Lung (tissue), 11 donors: ENCODE measurements at regions not wholly inside any gene's neighbourhood (a gene's known extent, or its start where the extent isn't known, plus 50 kb on each side); places are given as distances from the start of the nearest gene placed in this dataset.

Experiments
- ATAC-seq: fragments of 200-7000 bp; cut with Tn5 transposase; one replicate; pipeline ENCODE4 v1.9.1; 2020; ENCODE audit warnings: moderate number of reproducible peaks; ENCODE audit not compliant: insufficient read depth, low FRiP score
- DNase-seq, 3 donors: peaks; one replicate each; pipeline ENCODE4 v3.0.0-alpha.2; 2013 to 2017
- H3K27ac ChIP-seq, 2 donors: one replicate each; pipeline ENCODE4 v1.5.1; 2013; ENCODE audit warnings: mild to moderate bottlenecking in 2 of 2, moderate library complexity in 2 of 2, control low read depth in 1 of 2, inconsistent platforms in 1 of 2, low read depth in 1 of 2, low read length in 1 of 2
- H3K27me3 ChIP-seq, 3 donors: one replicate each; pipeline ENCODE4 v1.5.1; 2013; ENCODE audit warnings: low read length in 2 of 3; ENCODE audit not compliant: control insufficient read depth in 3 of 3, insufficient read depth in 3 of 3
- H3K36me3 ChIP-seq, 4 donors: one replicate each; pipeline ENCODE4 v1.5.1; 2013; ENCODE audit warnings: low read length in 4 of 4, mild to moderate bottlenecking in 1 of 4, moderate library complexity in 1 of 4; ENCODE audit not compliant: control insufficient read depth in 4 of 4, insufficient read depth in 4 of 4
- H3K4me1 ChIP-seq, 5 donors: one replicate each; pipeline ENCODE4 v1.5.1; 2013; ENCODE audit warnings: low read length in 5 of 5, mild to moderate bottlenecking in 2 of 5, moderate library complexity in 1 of 5; ENCODE audit not compliant: control insufficient read depth in 5 of 5, insufficient read depth in 5 of 5
- H3K4me3 ChIP-seq: one replicate; pipeline ENCODE4 v1.5.1; 2013; ENCODE audit warnings: mild to moderate bottlenecking, control low read depth, moderate library complexity
- H3K9ac ChIP-seq, 2 donors: one replicate each; pipeline ENCODE4 v1.5.1; 2013; ENCODE audit warnings: low read length in 2 of 2, control low read depth in 1 of 2; ENCODE audit not compliant: insufficient read depth in 1 of 2
- H3K9me3 ChIP-seq, 4 donors: one replicate each; pipeline ENCODE4 v1.5.1; 2013; ENCODE audit warnings: low read length in 3 of 4, mild to moderate bottlenecking in 1 of 4, moderate library complexity in 1 of 4; ENCODE audit not compliant: control insufficient read depth in 4 of 4, insufficient read depth in 3 of 4
- WGBS, 2 donors: extraction: QIAGEN DNeasy Blood & Tissue Kit; methylation state at CpG; one replicate each; pipeline ENCODE4 v1.1.7; 2013; 5-methylcytosine and 5-hydroxymethylcytosine counted together
- TF ChIP-seq, protein P1 (sequence below): IDR thresholded peaks from 2 replicates; pipeline ENCODE4 v1.5.1; 2012; ENCODE audit warnings: mild to moderate bottlenecking; ENCODE audit errors: control extremely low read depth, extremely low read depth
- donor health status: control.
- donor health status: control.
- donor health status: Bipolar disorder and iron deficiency.
- donor health status: healthy.
- donor health status: DM: yes; HTN: yes; CAD: no.

- TF ChIP-seq, protein P1, sequence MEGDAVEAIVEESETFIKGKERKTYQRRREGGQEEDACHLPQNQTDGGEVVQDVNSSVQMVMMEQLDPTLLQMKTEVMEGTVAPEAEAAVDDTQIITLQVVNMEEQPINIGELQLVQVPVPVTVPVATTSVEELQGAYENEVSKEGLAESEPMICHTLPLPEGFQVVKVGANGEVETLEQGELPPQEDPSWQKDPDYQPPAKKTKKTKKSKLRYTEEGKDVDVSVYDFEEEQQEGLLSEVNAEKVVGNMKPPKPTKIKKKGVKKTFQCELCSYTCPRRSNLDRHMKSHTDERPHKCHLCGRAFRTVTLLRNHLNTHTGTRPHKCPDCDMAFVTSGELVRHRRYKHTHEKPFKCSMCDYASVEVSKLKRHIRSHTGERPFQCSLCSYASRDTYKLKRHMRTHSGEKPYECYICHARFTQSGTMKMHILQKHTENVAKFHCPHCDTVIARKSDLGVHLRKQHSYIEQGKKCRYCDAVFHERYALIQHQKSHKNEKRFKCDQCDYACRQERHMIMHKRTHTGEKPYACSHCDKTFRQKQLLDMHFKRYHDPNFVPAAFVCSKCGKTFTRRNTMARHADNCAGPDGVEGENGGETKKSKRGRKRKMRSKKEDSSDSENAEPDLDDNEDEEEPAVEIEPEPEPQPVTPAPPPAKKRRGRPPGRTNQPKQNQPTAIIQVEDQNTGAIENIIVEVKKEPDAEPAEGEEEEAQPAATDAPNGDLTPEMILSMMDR, result no peak
- H3K4me3 ChIP-seq, result no peak overlapping the region
- ATAC-seq (no peak), DNase-seq (no peak)
- H3K27ac ChIP-seq, result no peak overlapping the region
- no peaks in the 10 kb centered on the region for H3K36me3 ChIP-seq
- H3K27me3 ChIP-seq, result no peaks in the 10 kb centered on the region
- no peaks in the 10 kb centered on the region for H3K4me1 ChIP-seq
- no peaks in the 10 kb centered on the region for H3K9me3 ChIP-seq
- H3K9ac ChIP-seq, result no peak overlapping the region
- 64 to 74% methylated on average over 17 of the region's 17 CpGs for WGBS, 2 donors
Measured at GRCh38 chr4:4687935-4688727, 146.3 kb upstream of the STX18 start.

GRCh38 chr4:4687100-4687499 lies 145.3 kb upstream of the STX18 start:
- H3K27ac ChIP-seq, result no peak overlapping the region
- H3K27me3 ChIP-seq, result no peaks in the 10 kb centered on the region
- H3K9ac ChIP-seq, result peak overlapping the region in 1 of 2 donors; percentile 9
- H3K9me3 ChIP-seq, result no peaks in the 10 kb centered on the region
- H3K36me3 ChIP-seq, result no peaks in the 10 kb centered on the region
- DNase-seq (no peak), ATAC-seq (no peak)
- 92 to 95% methylated on average over 4 of the region's 4 CpGs for WGBS, 2 donors
- no peaks in the 10 kb centered on the region for H3K4me1 ChIP-seq
- TF ChIP-seq, protein P1, result no peak
- no peak overlapping the region for H3K4me3 ChIP-seq

- Histone ChIP-seq H3K9ac (no peak overlapping the region), H3K4me1 (no peaks in the 10 kb centered on the region), H3K27ac (no peak overlapping the region), H3K9me3 (no peaks in the 10 kb centered on the region), H3K36me3 (no peaks in the 10 kb centered on the region), H3K27me3 (no peaks in the 10 kb centered on the region), H3K4me3 (no peak overlapping the region)
- DNase-seq, result no peak
- no peak for ATAC-seq
- 77 to 87% methylated on average over 10 of the region's 10 CpGs for WGBS, 2 donors
- TF ChIP-seq, protein P1, result no peak
Measured at GRCh38 chr4:4685810-4686795, 144.3 kb upstream of the STX18 start.
